HFF-Myc (cell line): ENCODE measurements at regions not wholly inside any gene's neighbourhood (a gene's known extent, or its start where the extent isn't known, plus 50 kb on each side); places are given as distances from the start of the nearest gene placed in this dataset.

Experiments
- DNase-seq: peaks from one replicate; pipeline ENCODE4 v3.0.0-alpha.2; 2011; ENCODE audit warnings: low read depth; ENCODE audit errors: extremely low read depth
- H3K4me3 ChIP-seq: replicated peaks from 2 replicates; pipeline ENCODE4 v1.5.1; 2011; ENCODE audit warnings: low read depth, mild to moderate bottlenecking, control low read depth, low read length
- TF ChIP-seq, protein P1 (sequence below): IDR thresholded peaks from 2 replicates; pipeline ENCODE4 v1.5.1; 2012; ENCODE audit warnings: mild to moderate bottlenecking, low read depth, low read length, control low read depth; ENCODE audit errors: missing control alignments

DNA sequence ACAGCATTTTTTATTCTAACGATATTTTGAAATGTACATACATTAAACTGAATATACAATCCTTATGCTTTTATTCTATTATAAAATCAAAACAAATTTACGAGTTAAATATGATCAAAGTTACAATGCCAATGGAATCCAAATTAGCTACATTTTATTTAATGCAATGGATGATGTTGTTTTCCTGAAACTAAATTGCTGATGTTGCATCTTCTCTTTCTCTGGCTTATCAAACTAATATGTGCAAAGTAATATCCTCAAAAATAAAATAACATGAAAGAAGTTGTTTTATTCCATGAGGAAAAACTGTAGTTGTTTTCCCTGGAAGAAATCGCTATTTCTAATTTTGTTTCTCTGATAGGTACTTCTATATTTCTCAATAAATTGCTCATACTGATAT, 106.8 kb downstream of the ASB9 start:
- no peak overlapping the region for H3K4me3 ChIP-seq
- TF ChIP-seq, protein P1, sequence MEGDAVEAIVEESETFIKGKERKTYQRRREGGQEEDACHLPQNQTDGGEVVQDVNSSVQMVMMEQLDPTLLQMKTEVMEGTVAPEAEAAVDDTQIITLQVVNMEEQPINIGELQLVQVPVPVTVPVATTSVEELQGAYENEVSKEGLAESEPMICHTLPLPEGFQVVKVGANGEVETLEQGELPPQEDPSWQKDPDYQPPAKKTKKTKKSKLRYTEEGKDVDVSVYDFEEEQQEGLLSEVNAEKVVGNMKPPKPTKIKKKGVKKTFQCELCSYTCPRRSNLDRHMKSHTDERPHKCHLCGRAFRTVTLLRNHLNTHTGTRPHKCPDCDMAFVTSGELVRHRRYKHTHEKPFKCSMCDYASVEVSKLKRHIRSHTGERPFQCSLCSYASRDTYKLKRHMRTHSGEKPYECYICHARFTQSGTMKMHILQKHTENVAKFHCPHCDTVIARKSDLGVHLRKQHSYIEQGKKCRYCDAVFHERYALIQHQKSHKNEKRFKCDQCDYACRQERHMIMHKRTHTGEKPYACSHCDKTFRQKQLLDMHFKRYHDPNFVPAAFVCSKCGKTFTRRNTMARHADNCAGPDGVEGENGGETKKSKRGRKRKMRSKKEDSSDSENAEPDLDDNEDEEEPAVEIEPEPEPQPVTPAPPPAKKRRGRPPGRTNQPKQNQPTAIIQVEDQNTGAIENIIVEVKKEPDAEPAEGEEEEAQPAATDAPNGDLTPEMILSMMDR, result no peak
- no peak for DNase-seq

DNA sequence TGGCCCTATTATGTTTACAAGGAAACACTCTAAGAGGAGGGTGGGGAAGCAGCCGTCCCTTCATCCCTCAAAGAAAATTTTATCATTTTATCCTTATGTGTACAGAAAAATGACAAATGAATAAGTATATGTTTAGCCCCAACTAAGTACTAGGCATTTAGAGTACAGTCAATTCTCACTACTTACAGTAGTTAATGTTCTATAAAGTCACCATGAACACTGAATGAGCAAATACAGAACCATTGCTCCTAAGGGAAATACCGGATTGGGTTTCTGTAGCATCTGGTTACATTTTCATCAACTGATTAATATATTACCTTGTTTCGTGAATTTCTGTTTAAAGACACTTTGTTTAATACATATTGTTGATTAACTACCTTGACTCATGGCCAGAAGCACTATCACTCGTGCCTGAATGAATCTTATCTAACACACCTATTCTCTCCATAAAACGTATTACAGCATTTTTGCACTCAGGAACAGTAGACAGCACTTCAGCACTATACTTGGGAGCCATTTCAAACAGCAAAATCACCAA, 109.3 kb downstream of the ASB9 start:
- H3K4me3 ChIP-seq, result no peak overlapping the region
- TF ChIP-seq, protein P1, result no peak
- no peak for DNase-seq

DNA sequence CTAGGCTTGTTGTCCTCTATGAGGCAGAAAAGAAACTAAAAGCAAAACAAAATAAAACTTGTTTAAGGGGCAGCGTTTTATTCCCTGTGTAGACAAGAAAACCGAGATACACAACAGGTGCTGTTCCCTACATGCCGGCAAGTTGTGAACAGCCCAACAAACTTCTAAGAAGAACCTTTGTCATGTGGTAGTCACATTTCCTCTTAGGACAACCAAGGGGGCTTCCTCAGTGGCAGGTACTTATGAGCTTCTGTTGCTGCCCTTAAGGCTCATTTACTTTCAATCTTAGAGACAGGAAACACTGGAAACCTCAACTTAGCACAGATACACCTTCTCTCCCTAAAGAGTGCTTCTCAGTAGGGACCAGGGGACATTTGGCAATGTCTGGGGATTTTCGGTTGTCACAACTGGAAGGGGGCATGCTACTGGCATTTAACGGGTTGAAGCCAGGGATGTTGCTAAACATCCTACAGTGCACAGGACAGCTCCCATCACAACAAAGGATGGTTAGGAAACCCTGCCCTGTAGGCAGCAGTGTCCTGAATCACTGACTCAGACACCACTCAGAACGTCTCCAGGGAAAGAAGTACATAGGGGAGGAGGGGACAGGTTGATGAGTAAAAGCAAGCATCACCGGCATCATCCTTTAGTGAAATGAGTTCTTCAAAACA, 111.0 kb downstream of the ASB9 start:
- H3K4me3 ChIP-seq, result no peak overlapping the region
- no peak for DNase-seq
- TF ChIP-seq, protein P1, result no peak

DNA sequence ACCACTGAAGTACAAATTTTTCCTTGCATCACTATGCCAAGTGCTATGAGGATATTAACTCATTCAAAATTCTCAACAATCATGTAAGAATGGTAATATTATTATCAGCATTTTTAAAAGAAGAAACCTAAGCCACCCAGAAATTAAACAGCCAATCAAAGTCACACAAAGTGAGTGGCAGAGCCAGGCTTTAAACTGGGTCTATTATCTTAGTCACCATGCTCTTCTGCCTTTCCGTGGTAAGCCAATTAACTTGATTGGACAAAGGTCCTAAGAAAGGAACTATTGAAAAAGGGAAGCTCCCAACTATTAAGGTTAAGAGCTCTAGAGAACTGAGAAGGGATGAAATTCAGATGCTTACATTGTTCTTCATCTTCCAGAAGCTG, 111.5 kb downstream of the ASB9 start:
- TF ChIP-seq, protein P1, result no peak
- no peak overlapping the region for H3K4me3 ChIP-seq

DNA sequence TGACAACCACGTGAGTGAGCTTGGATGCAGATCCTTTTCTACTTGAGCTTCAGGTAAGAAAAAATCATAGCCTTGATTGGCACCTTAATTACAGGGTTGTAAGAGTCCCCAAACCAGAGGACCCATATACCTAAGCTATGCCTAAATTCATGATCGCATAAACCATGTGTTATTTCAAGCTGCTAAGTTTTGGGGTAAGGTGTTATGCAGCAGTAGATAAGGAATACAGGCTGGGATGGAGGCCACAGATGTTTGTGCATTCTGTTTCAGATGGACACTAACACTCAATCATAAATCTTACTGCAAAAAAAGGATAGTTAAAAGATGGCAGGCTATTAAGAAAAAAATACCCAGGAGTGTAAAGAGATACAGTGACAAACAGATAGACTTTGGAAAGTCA, 112.3 kb downstream of the ASB9 start:
- TF ChIP-seq, protein P1, result no peak
- no peak overlapping the region for H3K4me3 ChIP-seq
- DNase-seq, result no peak

More for the DNA sequence above, 111.5 kb downstream of the ASB9 start:
- DNase-seq, result no peak

DNA sequence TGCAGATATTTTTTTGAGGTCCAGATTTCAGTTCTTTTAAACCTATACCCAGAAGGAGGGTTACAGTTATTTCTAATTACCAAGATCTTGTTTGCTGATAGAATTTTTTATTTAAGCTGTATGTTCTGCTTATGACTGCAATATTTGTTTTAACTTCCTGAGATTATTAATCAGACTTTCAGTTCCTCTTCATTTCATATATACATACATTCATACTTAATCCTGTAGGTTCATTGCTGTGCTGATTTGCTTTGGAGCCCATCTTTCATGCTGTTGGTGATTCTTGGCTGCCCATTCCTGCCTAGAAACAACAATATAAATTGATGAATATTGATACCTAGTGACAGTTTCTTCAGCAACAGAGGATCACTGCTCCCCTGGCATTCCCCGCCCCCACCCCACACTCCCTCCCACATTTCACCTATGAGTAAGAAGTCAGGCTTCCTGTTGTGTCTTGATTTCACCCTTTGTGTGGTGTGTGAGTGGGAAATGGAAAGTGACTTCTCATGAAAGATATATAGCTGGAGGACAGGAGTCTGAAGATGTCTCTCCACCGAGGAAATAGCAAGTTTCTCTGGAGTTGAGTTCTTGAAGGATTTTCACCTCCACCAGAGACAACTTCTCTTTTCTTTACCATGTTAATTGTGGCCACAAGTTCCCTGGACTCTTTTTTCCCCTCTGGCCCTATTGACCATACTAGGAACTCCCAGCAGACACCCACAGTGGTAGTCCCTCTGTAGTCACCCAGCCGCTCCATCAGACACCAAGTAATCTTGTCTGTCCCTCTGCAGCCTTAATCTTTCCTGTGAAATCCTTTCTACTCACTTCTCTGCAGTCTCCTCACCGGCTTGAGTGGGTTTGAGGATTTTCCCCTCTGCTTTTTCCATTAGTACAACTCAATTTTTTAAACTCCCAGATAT, 118.4 kb downstream of the ASB9 start:
- TF ChIP-seq, protein P1, result no peak
- no peak for DNase-seq
- no peak overlapping the region for H3K4me3 ChIP-seq
